HG03159 (cell line): ENCODE measurements at regions not wholly inside any gene's neighbourhood (a gene's known extent, or its start where the extent isn't known, plus 50 kb on each side); places are given as distances from the start of the nearest gene placed in this dataset.

Experiments used
- ATAC-seq: cut with Tn5 transposase; IDR thresholded peaks from one replicate; pipeline ENCODE4 v1.9.1; 2021; ENCODE audit warnings: mild to moderate bottlenecking, moderate library complexity; ENCODE audit not compliant: unreplicated experiment

GRCh38 chr5:12320331-12320730 is 416.1 kb upstream of the CTNND2 start:
- no peak for ATAC-seq

GRCh38 chr5:12316812-12317211 is 412.6 kb upstream of the CTNND2 start:
- no peak for ATAC-seq

GRCh38 chr5:12315461-12315860 is 411.2 kb upstream of the CTNND2 start:
- no peak for ATAC-seq

GRCh38 chr5:12313602-12314001 is 409.4 kb upstream of the CTNND2 start:
- ATAC-seq = peak; percentile 92

GRCh38 chr5:12312343-12312742 is 408.1 kb upstream of the CTNND2 start:
- ATAC-seq = no peak

GRCh38 chr5:12294151-12294550 is 389.9 kb upstream of the CTNND2 start:
- no peak for ATAC-seq

- no peak for ATAC-seq
Observed at GRCh38 chr5:12292610-12293204, 388.5 kb upstream of the CTNND2 start.

- ATAC-seq = no peak
Observed at GRCh38 chr5:12284604-12285003, 380.4 kb upstream of the CTNND2 start.

- ATAC-seq = peak; percentile 99
Observed at GRCh38 chr5:12277504-12278192, 373.4 kb upstream of the CTNND2 start.

- no peak for ATAC-seq
Observed at GRCh38 chr5:12274236-12274635, 370.0 kb upstream of the CTNND2 start.

- no peak for ATAC-seq
Observed at GRCh38 chr5:12272389-12272788, 368.1 kb upstream of the CTNND2 start.

- no peak for ATAC-seq
Observed at GRCh38 chr5:12270914-12271313, 366.7 kb upstream of the CTNND2 start.

GRCh38 chr5:12269164-12269563 is 364.9 kb upstream of the CTNND2 start:
- ATAC-seq = no peak

GRCh38 chr5:12258549-12258948 is 354.3 kb upstream of the CTNND2 start:
- ATAC-seq = no peak

GRCh38 chr5:12250454-12250853 is 346.2 kb upstream of the CTNND2 start:
- ATAC-seq = no peak

GRCh38 chr5:12248831-12249230 is 344.6 kb upstream of the CTNND2 start:
- no peak for ATAC-seq

- no peak for ATAC-seq
Observed at GRCh38 chr5:12246036-12246435, 341.8 kb upstream of the CTNND2 start.

- ATAC-seq = no peak
Observed at GRCh38 chr5:12245429-12245828, 341.2 kb upstream of the CTNND2 start.

GRCh38 chr5:12242950-12243888 is 339.0 kb upstream of the CTNND2 start:
- peak; percentile 49 for ATAC-seq

GRCh38 chr5:12237837-12238575 is 333.8 kb upstream of the CTNND2 start:
- ATAC-seq = no peak

- no peak for ATAC-seq
Observed at GRCh38 chr5:12230659-12231058, 326.4 kb upstream of the CTNND2 start.
